ENCODE measurements at regions not wholly inside any gene's neighbourhood (a gene's known extent, or its start where the extent isn't known, plus 50 kb on each side); places are given as distances from the start of the nearest gene placed in this dataset.
A peak's percentile ranks its signal among the peaks of the same experiment; 100 is the strongest.

- no peak for TF ChIP-seq CTCF (IDR thresholded peaks at IDR 0.05; ENCODE audit: insufficient read depth, low read depth, low read length)
- H3K4me3 ChIP-seq (ENCODE audit: low read depth, low read length): no peak overlapping the region
- DNase-seq (ENCODE audit: low read depth): peak; percentile 74
Observed at GRCh38 chr18:70453058-70453775, 164.4 kb downstream of the SOCS6 start.

- no peak for TF ChIP-seq CTCF (IDR thresholded peaks at IDR 0.05; ENCODE audit: insufficient read depth, low read depth, low read length)
- no peak overlapping the region for H3K4me3 ChIP-seq (ENCODE audit: low read depth, low read length)
- DNase-seq (ENCODE audit: low read depth): no peak
Observed at GRCh38 chr18:70452501-70452900, 163.7 kb downstream of the SOCS6 start.

- TF ChIP-seq CTCF (IDR thresholded peaks at IDR 0.05; ENCODE audit: insufficient read depth, low read depth, low read length): peak; percentile 52
- no peak overlapping the region for H3K4me3 ChIP-seq (ENCODE audit: low read depth, low read length)
- DNase-seq (ENCODE audit: low read depth): peak; percentile 44
Observed at GRCh38 chr18:70450426-70451253, 161.8 kb downstream of the SOCS6 start.

GRCh38 chr18:70448588-70448987, 159.7 kb downstream of the SOCS6 start:
- no peak for DNase-seq (ENCODE audit: low read depth)
- H3K4me3 ChIP-seq (ENCODE audit: low read depth, low read length): no peak overlapping the region
- TF ChIP-seq CTCF (IDR thresholded peaks at IDR 0.05; ENCODE audit: insufficient read depth, low read depth, low read length): no peak

- no peak for DNase-seq (ENCODE audit: low read depth)
- no peak overlapping the region for H3K4me3 ChIP-seq (ENCODE audit: low read depth, low read length)
- TF ChIP-seq CTCF (IDR thresholded peaks at IDR 0.05; ENCODE audit: insufficient read depth, low read depth, low read length): no peak
Observed at GRCh38 chr18:70446063-70446462, 157.2 kb downstream of the SOCS6 start.

- no peak overlapping the region for H3K4me3 ChIP-seq (ENCODE audit: low read depth, low read length)
- TF ChIP-seq CTCF (IDR thresholded peaks at IDR 0.05; ENCODE audit: insufficient read depth, low read depth, low read length): no peak
- DNase-seq (ENCODE audit: low read depth): no peak
Observed at GRCh38 chr18:70442933-70443332, 154.1 kb downstream of the SOCS6 start.

Measured in fibroblast of villous mesenchyme (primary cell).